Thyroid gland (tissue), 4 donors: ENCODE measurements at regions not wholly inside any gene's neighbourhood (a gene's known extent, or its start where the extent isn't known, plus 50 kb on each side); places are given as distances from the start of the nearest gene placed in this dataset.

Experiments used
- CTCF ChIP-seq, 6 experiments: fragments of 200-600 bp in 3 of 6; fragments of 450-650 bp in 3 of 6; sonication (generic) in 3 of 6; IDR thresholded peaks; one replicate each; pipeline ENCODE4 v1.5.1; 2016 to 2019; ENCODE audit warnings: antibody characterized with exemption in 6 of 6, mild to moderate bottlenecking in 2 of 6, inconsistent platforms in 1 of 6, moderate library complexity in 1 of 6
- POLR2A ChIP-seq, 2 donors: fragments of 450-650 bp; IDR thresholded peaks; one replicate each; pipeline ENCODE4 v1.6.1; 2017; ENCODE audit warnings: antibody characterized with exemption in 2 of 2, mild to moderate bottlenecking in 2 of 2, moderate library complexity in 1 of 2

- TF ChIP-seq CTCF (IDR thresholded peaks at IDR 0.05) (no peak), POLR2A (IDR thresholded peaks at IDR 0.05) (no peak)
Observed at GRCh38 chr18:78786776-78787175, 192.8 kb upstream of the SALL3 start.
